ENCODE measurements at regions not wholly inside any gene's neighbourhood (a gene's known extent, or its start where the extent isn't known, plus 50 kb on each side); places are given as distances from the start of the nearest gene placed in this dataset.
"Not testable (repeated sequence)": the region's sequence is repeated elsewhere in the genome, so short reads cannot be mapped to it uniquely, and the experiment has no call there.

DNA sequence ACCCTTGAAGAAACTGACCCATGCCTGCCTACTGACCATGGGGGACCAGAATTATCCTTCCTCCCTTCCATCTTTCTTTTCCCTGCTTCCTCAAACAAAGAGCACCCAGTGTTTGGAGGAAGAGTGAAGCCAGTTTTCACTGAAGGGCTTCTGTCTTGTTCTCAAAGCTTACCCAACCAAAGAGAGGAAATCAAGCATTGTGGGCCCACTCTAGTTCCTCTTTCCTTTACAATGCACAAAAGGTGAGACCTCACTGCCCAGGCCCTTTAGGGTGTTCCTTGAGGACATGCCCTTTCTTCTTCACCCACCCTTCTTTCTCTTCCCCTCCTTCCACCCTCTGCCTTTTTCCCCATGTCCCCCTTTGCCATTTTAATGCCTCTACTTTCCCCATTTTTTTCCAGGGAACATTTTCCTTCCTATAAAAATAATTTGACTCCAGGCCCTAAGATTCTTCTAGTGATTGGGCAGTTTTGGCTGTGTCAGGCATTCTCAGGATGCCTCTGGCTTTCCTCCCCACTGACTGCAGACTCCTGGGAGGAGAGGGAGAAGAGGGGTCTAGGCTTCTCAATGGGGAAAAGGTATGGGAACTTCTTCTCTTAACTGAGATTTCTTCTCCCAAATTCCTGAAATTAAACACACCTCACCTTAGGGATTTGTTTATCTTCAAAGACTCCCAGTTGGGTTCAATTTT lies 126.6 kb upstream of the RMDN2 start:
- H3K27ac ChIP-seq, result no peak overlapping the region

DNA sequence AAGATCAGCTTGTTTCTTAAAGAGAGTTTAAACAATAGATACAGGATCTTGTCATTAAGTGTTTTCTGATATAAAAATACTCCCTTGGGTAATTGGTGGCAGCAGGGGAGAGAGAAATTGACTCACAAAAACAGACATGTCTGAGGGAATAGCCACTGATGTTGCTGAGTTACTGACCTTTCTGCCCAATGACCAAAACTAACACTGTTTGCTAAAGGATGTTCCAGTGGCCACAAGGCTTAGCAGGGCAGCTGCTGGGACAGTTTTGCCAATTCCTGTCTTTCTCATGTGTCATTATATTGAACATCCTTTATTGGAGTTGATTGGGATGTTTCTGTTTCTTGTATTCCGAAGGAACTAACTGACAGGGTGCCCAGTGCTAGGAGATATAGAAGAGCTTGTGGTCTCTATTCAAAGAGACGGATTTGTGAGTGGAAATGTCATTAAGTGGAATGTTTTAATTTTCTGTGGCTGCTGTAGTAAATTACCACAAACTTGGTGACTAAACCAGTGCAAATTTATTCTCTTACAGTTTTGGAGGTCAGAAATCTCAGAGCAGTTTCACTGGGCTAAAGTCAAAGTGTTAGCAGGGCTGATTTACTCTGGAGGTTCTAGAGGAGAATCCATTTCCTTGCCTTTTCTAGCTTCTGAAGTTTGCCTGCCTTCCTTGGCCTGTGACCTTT lies 124.8 kb upstream of the RMDN2 start:
- TF ChIP-seq, protein P1, sequence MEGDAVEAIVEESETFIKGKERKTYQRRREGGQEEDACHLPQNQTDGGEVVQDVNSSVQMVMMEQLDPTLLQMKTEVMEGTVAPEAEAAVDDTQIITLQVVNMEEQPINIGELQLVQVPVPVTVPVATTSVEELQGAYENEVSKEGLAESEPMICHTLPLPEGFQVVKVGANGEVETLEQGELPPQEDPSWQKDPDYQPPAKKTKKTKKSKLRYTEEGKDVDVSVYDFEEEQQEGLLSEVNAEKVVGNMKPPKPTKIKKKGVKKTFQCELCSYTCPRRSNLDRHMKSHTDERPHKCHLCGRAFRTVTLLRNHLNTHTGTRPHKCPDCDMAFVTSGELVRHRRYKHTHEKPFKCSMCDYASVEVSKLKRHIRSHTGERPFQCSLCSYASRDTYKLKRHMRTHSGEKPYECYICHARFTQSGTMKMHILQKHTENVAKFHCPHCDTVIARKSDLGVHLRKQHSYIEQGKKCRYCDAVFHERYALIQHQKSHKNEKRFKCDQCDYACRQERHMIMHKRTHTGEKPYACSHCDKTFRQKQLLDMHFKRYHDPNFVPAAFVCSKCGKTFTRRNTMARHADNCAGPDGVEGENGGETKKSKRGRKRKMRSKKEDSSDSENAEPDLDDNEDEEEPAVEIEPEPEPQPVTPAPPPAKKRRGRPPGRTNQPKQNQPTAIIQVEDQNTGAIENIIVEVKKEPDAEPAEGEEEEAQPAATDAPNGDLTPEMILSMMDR (IDR thresholded peaks at IDR 0.05), result no peak
- TF ChIP-seq POLR2A (IDR thresholded peaks at IDR 0.05) (no peak), EP300 (IDR thresholded peaks at IDR 0.05) (no peak)
- no peaks in the 10 kb centered on the region for H3K27me3 ChIP-seq
- H3K27ac ChIP-seq, result no peak overlapping the region
- no peak for DNase-seq (ENCODE audit: low spot score in 2 of 2)
- peaks cover 0 to 9% (median 0%) of the 10 kb centered on the region in 4 donors for H3K4me1 ChIP-seq
- H3K36me3 ChIP-seq, result no peaks in the 10 kb centered on the region
- H3K4me3 ChIP-seq, result no peak overlapping the region
- no peaks in the 10 kb centered on the region for H3K9me3 ChIP-seq
- WGBS, 2 donors, result 94 to 100% methylated on average over 2 of the region's 2 CpGs

More for the DNA sequence above, 126.6 kb upstream of the RMDN2 start:
- no peak for DNase-seq (ENCODE audit: low spot score in 2 of 2)
- H3K27me3 ChIP-seq, result no peaks in the 10 kb centered on the region
- TF ChIP-seq EP300 (IDR thresholded peaks at IDR 0.05) (no peak), POLR2A (IDR thresholded peaks at IDR 0.05) (no peak)
- TF ChIP-seq, protein P1 (IDR thresholded peaks at IDR 0.05), result no peak
- no peak overlapping the region for H3K4me3 ChIP-seq
- H3K9me3 ChIP-seq, result no peaks in the 10 kb centered on the region
- no peaks in the 10 kb centered on the region for H3K36me3 ChIP-seq
- peaks cover 0 to 9% (median 0%) of the 10 kb centered on the region in 4 donors for H3K4me1 ChIP-seq

DNA sequence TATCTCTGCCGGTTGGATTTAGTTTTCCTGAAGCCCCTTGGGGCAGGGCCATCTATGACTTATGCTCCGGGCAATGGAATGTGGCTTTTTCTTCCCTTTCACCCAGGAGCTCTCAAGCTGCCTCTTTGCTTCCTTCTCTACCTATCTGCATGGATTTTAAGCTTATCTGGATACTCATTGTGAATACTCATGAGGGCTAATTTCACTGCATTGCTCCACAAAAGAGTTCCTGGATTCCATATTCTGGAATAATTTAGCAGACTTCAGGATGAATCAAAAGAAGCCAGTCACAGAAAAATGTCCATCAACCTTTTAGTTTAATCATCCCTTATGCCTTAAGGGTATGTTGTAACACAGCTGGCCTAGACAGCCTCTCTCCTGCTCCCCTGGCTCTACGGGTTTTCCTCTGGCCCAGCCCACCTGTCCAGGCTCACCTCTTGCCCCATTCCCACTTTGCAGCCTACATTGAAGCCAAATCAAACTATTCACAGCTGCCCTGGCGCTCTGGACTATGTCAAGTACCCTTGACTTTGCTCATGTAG lies 122.8 kb upstream of the RMDN2 start:
- Histone ChIP-seq H3K4me3 (no peak overlapping the region), H3K36me3 (no peaks in the 10 kb centered on the region), H3K27ac (no peak overlapping the region), H3K9me3 (peaks cover 0 to 3% (median 0%) of the 10 kb centered on the region in 4 donors), H3K27me3 (no peaks in the 10 kb centered on the region), H3K4me1 (no peaks in the 10 kb centered on the region)
- no peak for DNase-seq (ENCODE audit: low spot score in 2 of 2)
- 70 to 73% methylated on average over 4 of the region's 4 CpGs for WGBS, 2 donors
- TF ChIP-seq, protein P1 (IDR thresholded peaks at IDR 0.05), result no peak
- TF ChIP-seq EP300 (IDR thresholded peaks at IDR 0.05) (no peak), POLR2A (IDR thresholded peaks at IDR 0.05) (no peak)

DNA sequence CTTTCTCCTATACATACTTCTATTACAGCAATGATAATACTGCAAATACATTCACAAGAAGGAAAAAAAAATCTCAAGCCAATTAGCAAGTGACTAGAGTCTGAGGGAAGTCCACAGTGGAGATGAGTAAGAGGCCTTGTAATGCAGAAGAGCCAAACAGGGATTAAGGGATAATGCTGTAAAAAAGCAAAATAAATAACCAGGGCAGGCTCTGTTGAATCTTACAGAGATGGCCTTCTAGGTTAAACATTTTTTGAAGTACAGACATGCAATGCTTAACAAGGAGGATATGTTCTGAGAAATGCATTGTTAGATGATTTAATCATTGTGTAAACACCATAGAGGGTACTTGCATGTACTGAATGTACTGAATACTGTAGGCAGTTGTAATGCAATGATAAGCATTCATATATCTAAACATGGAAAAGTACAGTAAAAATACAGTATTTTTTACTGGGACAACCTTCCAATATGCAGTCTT lies 122.1 kb upstream of the RMDN2 start:
- no peaks in the 10 kb centered on the region for H3K4me1 ChIP-seq
- no peak overlapping the region for H3K4me3 ChIP-seq
- DNase-seq (ENCODE audit: low spot score in 2 of 2), result no peak
- no peak overlapping the region for H3K27ac ChIP-seq
- H3K36me3 ChIP-seq, result no peaks in the 10 kb centered on the region
- no peak for TF ChIP-seq POLR2A (IDR thresholded peaks at IDR 0.05)
- peaks cover 0 to 3% (median 0%) of the 10 kb centered on the region in 4 donors for H3K9me3 ChIP-seq
- no peaks in the 10 kb centered on the region for H3K27me3 ChIP-seq

DNA sequence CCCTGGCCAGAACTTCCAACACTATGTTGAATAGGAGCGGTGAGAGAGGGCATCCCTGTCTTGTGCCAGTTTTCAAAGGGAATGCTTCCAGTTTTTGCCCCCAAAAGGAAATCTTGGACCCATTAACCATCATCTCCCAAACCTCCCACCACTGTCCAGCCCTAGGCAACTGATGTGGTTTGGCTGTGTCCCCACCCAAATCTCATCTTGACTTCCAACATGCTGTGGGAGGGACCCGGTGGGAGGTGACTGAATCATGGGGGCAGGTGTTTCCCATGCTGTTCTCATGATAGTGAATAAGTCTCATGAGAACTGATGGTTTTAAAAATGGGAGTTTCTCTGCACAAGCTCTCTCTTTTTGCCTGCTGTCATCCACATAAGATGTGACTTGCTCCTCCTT lies 119.1 kb upstream of the RMDN2 start:
- not testable (repeated sequence) for H3K27ac ChIP-seq; DNase-seq (ENCODE audit: low spot score in 2 of 2); H3K4me3 ChIP-seq; H3K9me3 ChIP-seq; H3K36me3 ChIP-seq; H3K27me3 ChIP-seq
- peaks cover 0 to 11% (median 3%) of the 10 kb centered on the region in 4 donors for H3K4me1 ChIP-seq
- 93% methylated on average over 2 of the region's 2 CpGs for WGBS, 2 donors

DNA sequence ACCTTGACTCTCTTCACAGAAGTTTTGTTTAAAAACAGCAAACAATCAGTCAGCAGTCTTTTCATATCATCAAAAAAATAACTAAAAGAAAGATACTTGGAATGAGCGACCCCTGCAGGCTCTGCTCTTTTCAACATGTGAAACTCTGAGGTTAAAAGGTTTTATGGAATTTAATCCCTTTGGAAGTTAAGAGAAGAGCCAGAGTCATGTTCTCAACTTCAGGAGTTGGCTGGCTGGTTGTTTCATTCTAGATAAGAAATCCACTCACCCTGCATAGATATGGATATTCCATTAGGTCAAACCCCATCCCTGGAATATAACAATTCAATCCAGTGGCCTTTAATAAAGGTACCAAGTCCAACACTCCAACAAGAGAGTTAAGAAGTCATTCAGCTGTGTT lies 115.6 kb upstream of the RMDN2 start:
- TF ChIP-seq POLR2A (IDR thresholded peaks at IDR 0.05), result no peak
- TF ChIP-seq, protein P1 (IDR thresholded peaks at IDR 0.05), result peak in 4 of 5 experiments; percentile 19 to 53 (median 44)
- no peak for TF ChIP-seq EP300 (IDR thresholded peaks at IDR 0.05)

More for the DNA sequence above, 115.6 kb upstream of the RMDN2 start:
- peak overlapping the region in 1 of 4 donors; percentile 65 for H3K27ac ChIP-seq
- peaks cover 0 to 11% (median 3%) of the 10 kb centered on the region in 4 donors for H3K4me1 ChIP-seq
- H3K9me3 ChIP-seq, result peaks cover 0 to 3% (median 0%) of the 10 kb centered on the region in 4 donors
- peak; percentile 31 to 67 for DNase-seq (ENCODE audit: low spot score in 2 of 2)
- H3K4me3 ChIP-seq, result no peak overlapping the region
- no peaks in the 10 kb centered on the region for H3K27me3 ChIP-seq
- no peaks in the 10 kb centered on the region for H3K36me3 ChIP-seq
- WGBS, 2 donors, result 22 to 33% methylated on average over 1 of the region's 1 CpG
